PC-3 (cell line): ENCODE measurements at regions not wholly inside any gene's neighbourhood (a gene's known extent, or its start where the extent isn't known, plus 50 kb on each side); places are given as distances from the start of the nearest gene placed in this dataset.

Source experiments
- EZH2 ChIP-seq: fragments of 300-600 bp; sonication (generic); IDR thresholded peaks from one replicate; pipeline ENCODE4 v1.6.1; 2017; ENCODE audit warnings: antibody characterized with exemption, mild to moderate bottlenecking, low read length; ENCODE audit not compliant: unreplicated experiment
- EZH2phosphoT487 ChIP-seq: fragments of 300-600 bp; sonication (generic); IDR thresholded peaks from 2 replicates; pipeline ENCODE4 v1.6.1; 2018; ENCODE audit warnings: mild to moderate bottlenecking, antibody characterized with exemption, low read length, borderline replicate concordance

- no peak for TF ChIP-seq EZH2phosphoT487
- no peak for TF ChIP-seq EZH2
These were observed 253.0 kb downstream of the CDH10 start for GRCh38 chr5:24391816-24392215.
